DMS79 treated with DMSO at 0.1 percent for 48 hours (cell line): ENCODE measurements at regions not wholly inside any gene's neighbourhood (a gene's known extent, or its start where the extent isn't known, plus 50 kb on each side); places are given as distances from the start of the nearest gene placed in this dataset.

Source experiments
- DNase-seq: peaks from one replicate; lab custom pipeline; 2025; lab: John Stamatoyannopoulos, UW

DNA sequence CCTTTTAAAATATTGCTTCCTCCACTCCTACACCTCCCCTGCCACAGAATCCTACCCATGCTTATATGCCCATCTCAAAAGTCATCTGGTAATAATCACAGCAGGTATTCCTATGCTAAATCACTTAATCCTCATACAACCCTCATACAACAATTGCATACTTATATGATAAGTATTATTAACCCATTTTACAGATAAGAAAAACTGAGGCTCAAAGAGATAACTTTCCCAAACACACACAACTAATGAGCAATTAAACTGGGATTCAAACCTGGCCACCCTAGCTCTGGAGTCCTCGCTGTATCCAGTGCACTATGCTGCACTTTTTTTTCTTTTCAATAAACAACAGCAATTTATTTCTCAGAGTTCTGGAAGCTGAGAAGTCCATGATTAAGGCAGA is 99.8 kb upstream of the TSPAN5 start:
- no peak for DNase-seq

DNA sequence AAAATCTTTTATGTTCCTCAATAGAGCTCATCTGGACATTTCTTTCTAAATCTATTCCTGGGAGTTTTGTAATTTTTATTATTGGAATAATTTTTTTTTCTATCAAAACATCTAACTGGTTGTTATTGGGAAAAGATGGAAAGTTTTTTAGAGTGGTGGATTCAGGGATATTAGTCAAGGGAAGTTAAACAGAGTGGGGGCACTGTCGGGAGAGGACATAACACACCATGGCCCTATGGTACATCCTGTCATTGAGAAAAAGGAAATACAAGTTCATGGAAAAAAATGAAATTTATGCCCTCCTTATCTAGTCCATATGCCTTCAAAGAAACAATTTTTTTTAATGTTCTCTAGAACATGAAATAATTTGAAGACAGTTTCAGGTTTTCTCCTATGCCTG is 96.3 kb upstream of the TSPAN5 start:
- DNase-seq = no peak

DNA sequence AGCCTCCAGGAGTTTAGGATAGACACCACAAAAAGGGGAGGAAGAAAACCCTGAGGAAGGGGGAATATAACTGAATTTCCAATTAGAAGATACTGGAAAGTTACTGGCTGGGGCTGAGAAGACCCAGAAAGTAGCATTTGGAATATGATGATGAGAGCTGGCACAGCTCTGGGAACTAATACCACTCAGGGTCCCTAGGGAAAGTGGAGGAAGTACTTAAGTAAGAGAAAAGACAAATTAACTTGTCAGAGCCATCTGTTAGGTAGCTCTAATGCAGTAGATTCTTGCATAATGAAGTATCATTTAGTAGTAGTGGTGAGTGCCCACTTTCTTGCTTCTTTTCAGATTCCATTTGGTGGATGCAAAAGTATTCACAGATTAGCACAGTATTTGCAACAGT is 90.8 kb upstream of the TSPAN5 start:
- DNase-seq = no peak

DNA sequence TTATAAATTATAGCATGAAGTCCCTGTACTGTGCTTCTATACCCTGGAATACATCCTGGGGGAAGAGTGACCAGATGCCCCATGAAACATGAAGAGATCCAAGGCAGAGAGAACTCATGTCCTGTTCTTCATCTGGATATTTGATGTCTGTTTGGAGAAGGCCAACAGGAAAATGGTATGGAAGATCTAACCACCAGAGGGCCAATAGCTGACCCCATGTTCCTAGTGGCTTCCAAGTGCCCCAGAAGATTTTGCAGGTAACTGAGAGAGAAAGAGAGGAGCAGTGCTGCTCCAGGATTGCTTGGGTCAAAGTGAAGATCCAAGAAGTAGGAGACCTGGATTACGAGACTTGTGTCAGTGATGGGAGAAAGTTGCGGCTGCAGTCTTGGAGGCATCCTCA is 90.2 kb upstream of the TSPAN5 start:
- no peak for DNase-seq

DNA sequence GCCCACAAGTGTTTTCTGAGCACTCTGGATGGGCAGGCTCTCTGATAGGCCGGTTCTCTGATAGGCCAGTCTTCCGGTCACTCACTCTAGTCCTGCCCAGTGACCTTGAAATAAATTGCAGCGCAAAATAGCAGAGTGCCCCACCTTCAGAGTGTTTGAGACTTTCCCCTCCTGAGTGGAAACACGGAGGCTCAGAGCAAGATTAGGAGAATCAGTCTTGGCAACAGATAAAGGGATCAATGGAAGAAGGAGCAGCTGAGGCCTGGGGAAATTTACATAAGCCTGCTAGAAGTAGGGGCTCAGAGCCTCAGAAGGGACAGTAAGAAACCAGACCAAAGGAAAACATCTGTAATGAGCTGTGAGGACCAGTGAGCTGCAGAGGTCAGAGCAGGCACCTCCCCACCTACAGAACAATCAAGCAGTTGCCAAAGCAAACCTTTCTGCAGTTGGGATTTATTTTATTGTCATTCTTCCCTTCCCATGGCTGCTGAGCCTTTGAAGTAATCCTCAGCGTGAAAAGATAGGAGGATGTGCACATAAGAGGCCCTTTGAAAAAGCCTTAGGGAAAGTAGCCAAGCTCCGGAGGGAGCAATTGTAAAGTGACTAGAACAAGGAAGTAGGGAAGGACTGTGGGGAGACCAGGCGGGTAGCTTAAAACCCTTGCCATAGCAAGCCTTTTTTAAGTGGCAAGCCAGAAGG is 89.1 kb upstream of the TSPAN5 start:
- no peak for DNase-seq

DNA sequence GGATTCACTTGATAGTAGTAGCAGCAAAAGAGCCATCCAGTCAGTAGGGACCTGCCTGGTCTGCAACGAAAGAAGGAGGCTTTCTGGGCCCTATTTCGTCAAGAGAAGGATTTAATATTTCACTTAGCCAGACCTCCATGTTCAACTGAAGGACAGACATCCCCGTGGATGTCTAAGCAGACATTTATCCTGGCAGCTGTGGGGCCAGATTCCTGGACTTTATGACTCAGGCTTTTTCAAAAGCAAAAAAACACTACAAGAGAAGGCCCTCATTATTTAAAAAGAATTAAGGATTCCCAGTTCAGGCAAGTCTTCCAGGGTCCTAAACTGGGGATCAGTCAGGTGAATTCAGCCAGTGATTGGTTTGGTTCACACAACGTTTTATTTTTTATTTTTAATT is 88.5 kb upstream of the TSPAN5 start:
- DNase-seq = no peak

DNA sequence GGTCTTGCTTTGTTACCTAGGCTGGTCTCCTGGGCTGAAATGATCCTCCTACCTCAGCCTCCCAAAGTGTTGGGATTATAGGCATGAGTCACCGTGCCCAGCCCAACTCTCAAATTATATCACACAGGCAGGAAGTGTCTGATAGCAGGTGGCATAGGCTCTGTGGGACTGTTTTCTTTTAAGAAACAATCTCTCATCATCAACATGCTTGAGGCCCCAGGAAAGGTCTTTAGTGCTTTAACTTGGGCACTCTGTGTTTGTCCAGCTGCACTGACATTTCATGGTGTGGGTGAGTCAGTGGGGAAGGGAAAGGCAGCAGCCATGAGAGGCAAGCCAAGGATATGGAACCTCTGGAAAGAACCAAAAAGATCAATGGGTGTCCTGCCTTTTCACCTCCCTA is 88.1 kb upstream of the TSPAN5 start:
- no peak for DNase-seq

DNA sequence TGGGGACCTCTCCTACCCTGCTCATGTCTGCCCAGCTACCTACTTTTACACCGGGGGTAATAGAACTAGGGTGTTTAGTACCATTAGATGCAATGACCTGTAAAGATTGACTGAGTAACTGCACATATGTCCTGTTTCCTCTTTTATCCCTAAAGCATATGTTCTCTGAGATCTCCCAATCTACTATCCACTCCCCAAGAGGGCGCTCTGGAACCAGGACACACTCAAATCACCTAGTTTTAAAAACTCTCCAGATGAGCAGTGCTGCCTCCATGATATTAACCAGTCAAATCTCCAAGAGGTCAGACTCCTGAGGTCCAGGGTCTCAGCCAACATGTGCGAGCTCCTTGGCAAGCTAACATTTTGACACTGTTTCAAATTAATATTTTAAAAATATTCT is 87.0 kb upstream of the TSPAN5 start:
- no peak for DNase-seq

DNA sequence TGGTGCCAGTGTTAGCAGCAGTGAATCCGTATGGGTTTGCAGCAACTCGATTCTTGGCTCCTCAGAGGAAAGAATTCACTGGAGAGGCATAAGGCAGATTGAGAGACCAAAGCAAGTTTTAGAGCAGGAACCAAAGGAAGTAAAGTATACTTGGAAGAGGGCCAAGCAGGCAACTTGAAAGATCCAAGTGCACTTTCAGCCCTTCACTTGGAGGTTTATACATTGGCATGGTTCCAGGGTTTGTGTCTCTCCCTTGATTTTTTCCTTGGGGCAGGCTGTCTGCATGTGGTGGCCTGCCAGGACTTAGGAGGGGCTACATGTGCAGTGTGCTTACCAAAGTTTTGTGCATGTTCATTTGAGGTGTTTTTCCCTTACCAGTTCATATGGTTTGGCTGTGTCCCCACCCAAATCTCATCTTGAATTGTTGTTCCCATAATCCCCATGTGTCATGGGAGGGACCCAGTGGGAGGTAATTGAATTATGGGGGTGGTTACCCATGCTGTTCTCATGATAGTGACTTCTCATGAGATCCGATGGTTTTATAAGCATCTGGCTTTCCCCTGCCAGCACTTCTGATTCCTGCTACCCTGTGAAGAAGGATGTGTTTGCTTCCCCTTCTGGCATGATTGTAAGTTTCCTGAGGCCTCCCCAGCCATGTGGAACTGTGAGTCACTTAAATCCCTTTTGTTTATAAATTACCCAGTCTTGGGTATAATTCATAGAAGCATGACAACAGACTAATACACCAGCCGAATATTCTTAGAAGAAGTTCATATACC is 86.2 kb upstream of the TSPAN5 start:
- DNase-seq = peak; percentile 7

DNA sequence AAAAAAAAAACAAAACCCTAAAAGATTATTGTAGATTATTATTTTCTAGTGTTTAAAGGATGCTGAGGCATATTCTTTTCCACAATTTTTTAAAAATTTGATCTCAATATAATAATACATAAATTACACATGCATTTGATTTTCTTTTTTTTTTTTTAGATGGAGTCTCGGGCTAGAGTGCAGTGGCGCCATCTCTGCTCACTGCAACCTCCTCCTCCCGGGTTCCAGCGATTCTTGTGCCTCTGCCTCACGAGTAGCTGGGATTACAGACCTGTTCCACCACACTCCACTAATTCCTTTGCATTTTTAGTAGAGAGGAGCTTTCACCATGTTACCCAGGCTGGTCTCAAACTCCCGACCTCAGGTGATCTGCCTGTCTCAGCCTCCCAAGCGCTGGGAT is 83.5 kb upstream of the TSPAN5 start:
- DNase-seq = no peak

DNA sequence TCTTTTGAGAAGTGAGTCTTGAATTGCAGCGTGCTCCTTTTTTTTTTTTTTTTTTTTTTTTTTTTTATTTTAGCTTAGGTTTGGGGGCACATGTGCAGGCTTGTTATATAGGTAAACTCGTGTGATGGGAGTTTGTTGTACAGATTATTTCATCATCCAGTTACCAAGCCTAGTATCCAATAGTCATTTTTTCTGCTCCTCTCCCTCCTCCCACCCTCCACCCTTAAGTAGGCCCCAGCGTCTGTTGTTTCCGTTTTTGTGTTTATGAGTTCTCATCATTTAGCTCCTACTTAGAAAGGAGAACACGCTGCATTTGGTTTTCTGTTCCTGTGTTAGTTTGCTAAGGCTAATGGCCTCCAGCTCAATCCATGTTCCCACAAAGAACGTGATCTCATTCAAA is 81.3 kb upstream of the TSPAN5 start:
- no peak for DNase-seq

DNA sequence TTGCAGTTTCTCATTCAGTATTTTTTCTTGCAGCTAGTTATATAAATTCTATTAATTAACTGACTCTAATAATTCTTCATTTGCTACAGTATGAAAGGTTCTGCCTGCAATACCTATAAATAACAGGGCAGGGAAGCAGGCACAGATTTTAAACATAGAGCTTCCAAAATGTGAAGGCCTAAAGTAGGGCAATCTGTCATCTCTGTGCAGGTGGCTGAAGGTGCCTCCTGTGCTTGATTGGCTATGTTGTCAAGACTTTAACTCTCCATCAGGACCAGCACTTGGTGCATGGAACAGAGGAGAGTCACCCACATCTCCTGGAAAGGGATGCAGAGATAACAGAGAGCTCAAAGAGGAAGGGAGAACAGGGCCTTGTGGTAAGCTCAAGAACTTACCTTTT is 75.2 kb upstream of the TSPAN5 start:
- no peak for DNase-seq

DNA sequence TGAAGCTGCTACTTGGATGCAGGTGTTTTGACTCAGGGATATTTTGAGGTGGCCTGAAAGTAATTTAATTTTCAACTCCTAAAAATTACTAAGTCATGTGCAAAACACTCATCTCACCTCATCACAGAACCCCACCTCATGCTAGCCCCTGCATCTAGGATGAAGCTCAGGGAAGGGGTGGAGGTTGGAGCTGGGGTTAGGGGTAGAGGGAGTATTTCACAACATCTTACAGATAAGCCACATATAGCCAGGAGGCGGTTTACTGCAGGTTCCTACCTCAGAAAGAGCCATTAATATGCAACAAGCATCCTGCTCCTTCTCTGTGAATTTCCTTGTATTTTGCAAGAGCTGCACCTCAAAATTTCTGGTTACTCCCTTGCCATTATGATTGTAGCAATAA is 70.5 kb upstream of the TSPAN5 start:
- no peak for DNase-seq

DNA sequence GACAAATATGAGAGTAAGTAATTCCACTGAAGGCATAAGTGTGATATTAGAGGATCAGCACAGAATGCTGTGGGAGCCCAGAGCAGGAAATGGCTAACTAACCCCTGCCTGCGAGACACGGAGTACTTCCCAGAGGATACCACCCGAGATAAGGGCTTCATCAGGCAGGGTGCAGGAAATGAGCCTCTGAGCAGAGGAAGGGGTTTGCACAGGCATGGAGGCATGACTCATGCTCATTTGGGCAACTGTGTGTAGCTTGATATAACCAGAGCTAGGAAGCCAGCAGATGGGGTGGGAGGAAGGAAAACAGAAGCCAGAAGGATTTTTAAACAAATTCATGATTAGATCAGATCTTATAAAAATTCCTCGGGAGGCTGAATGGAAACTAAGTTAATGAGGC is 70.0 kb upstream of the TSPAN5 start:
- DNase-seq = no peak

DNA sequence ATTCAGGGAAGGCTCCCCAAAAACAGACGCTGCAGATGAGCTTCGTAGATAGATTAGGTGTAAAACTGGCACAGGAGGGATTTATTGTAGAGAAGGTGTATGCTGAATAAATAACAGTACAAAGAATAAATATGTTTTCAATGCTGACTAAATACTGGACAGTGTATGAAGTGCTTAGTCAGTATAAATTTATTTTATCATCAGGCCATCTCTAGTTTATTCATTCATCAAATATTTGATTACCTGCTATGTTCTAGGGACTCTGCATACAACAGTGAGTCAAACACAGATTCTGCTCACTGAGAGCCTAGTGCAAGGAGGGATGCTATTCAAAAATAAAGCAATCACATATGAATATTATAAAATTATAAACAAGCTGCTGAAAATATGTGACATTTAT is 63.6 kb upstream of the TSPAN5 start:
- no peak for DNase-seq

DNA sequence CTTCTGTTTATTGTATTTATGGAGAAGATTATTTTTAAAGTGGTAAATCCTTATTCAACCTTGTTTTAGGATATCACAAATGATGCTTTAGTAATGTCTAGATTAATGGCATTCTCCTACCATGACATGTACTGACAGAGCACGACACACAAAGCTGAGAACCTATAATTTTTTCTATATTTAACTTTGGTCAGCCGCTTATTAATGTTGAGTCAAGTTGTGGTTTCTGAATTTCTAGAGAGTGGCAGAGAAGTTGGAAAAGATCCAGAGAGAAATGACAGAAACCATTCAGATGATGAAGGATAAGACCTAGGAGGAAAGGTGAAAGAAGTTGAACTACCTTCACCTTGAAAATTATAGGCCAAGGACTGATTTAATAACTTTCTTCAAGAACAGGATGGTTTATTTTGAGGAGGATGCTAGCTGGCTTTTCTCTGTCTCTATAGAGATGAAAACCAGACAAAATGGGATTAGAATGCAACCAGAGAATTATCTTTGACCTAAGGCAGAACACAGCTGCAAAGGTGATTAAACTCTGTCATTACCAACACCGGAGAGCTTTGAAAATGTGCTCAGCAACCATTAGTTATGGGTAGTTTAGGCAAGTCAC is 62.6 kb upstream of the TSPAN5 start:
- DNase-seq = no peak

DNA sequence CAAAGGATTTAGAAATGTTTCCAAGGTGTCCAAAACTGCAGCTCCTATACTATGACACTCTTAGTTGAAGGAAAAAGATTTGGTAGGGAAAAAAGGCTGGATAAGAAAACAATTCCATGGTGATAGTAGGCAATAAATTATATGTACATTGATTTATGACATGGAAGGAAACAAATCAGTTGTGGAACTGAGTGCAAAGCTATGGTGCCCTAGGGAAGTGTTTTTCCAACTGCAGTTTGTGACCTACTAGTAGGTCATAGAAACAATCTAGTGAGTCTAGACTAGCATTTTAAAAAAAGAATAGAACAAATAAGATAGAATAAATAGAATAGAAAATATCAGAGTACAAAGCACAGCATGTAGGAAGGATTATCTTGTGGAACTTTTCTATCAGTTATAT is 58.4 kb upstream of the TSPAN5 start:
- DNase-seq = no peak

DNA sequence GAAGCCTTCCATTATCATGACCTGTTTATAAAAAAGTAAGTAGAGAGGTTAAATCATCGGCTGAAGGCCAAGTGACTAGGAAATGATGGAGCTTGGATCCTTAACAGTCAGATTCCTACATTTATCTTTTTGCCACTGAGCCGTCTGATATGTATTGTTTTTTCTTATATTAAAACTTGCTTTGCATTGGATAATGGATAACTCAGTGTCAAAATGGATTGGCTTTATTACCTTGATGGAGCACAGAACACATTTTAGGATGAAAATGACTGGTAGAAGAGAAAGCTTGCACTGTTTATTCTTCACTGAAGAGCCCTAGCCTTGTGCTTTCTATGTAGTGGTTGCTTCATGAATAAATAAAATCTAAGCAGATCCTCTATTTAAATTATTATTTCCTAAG is 54.2 kb upstream of the TSPAN5 start:
- no peak for DNase-seq

DNA sequence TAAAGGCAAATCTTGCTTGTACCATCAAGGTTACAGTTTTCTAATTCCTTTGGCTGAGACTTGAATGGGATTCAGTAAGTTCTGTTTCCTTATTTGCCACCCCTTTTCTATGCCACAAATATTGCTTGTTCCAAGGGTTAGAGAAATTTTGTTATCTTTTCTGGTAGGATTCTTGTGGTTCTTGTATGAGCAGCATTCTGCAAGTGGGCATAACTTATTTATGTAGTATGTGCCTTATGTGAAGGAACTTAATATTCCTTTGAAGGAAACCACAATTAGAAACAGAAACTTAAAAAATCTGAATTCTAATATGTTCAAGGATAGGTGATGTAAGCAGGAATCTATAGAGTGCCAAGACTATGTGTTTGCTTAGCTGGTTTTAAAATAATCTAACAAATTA is 53.1 kb upstream of the TSPAN5 start:
- no peak for DNase-seq

DNA sequence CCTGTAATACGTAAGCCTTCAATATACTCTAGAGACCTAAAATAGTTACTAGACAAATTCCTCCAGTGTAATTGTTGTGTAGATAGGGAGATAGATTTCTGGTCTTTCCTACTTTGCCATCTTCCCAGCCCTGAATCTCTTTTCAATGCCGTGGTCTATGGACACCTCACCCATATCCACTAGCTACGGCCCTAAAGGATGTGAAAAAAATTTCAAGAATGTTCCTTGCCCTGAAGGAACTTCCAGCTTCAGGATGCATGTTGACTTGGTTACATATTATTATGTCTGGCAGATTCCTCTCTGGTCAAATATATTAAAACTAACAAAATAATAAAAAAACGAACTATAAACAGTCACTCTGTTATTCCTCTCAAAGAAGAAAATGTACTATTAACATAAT is 52.4 kb upstream of the TSPAN5 start:
- no peak for DNase-seq
